ENCODE measurements at regions not wholly inside any gene's neighbourhood (a gene's known extent, or its start where the extent isn't known, plus 50 kb on each side); places are given as distances from the start of the nearest gene placed in this dataset.

DNA sequence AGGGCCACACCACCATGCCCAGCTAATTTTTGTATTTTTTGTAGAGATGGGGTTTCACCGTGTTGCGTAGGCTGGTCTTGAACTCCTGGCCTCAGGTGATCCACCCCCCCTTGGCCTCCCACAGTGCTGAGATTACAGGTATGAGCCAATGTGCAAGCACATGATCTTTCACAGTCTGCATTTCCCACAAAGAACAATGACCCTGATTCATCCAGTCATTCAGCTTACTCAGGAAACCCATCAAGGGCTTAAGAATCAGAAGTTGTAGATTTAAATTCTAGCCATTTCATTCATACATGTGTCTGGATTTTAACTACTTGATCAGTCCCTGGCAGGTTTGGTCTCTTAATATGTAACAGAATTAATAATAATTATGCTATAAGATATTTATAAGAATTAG, 2065.7 kb downstream of the MRPL39 start (continued):
- TF ChIP-seq BACH1 (IDR thresholded peaks at IDR 0.05; ENCODE audit: low read length) = no peak

GRCh38 chr21:23534850-23535249, 2072.4 kb downstream of the MRPL39 start:
- no peaks in the 10 kb centered on the region for H3K9me3 ChIP-seq (ENCODE audit: insufficient read depth in 2 of 2, low read depth in 1 of 2, low read length in 1 of 2)
- H3K79me2 ChIP-seq (ENCODE audit: control insufficient read depth in 1 of 2, insufficient read depth in 2 of 2, low read length in 2 of 2) = no peaks in the 10 kb centered on the region
- H3K9ac ChIP-seq (replicated peaks in 1 of 4; ENCODE audit: extremely low read depth in 1 of 4, low read depth in 3 of 4, low read length in 3 of 4) = no peak overlapping the region
- FAIRE-seq = no peak
- no peak overlapping the region for H3K27ac ChIP-seq (ENCODE audit: low read depth, low read length)
- H2BK20ac ChIP-seq (ENCODE audit: low read length) = no peak overlapping the region
- no peak overlapping the region for H3K56ac ChIP-seq (replicated peaks; ENCODE audit: insufficient read length, low read depth, low read length)
- H3K4ac ChIP-seq (replicated peaks; ENCODE audit: insufficient read length, low read depth, low read length) = no peak overlapping the region
- no peaks in the 10 kb centered on the region for H3K4me1 ChIP-seq (replicated peaks in 1 of 4; ENCODE audit: control insufficient read depth in 3 of 4, insufficient read depth in 4 of 4, low read length in 3 of 4)
- no peak for TF ChIP-seq SIRT6 (IDR thresholded peaks at IDR 0.05; ENCODE audit: low read length)
- no peak for TF ChIP-seq NANOG (IDR thresholded peaks at IDR 0.05; ENCODE audit: insufficient read depth, low read depth, low read length, poor library complexity, severe bottlenecking)
- TF ChIP-seq EGR1 (IDR thresholded peaks at IDR 0.05; ENCODE audit: borderline replicate concordance, low read depth, low read length) = no peak
- TF ChIP-seq SRF (IDR thresholded peaks at IDR 0.05; ENCODE audit: low read depth, low read length) = no peak
- TF ChIP-seq SAP30 (IDR thresholded peaks at IDR 0.05; ENCODE audit: insufficient read depth, insufficient replicate concordance, low read length) = no peak
- TF ChIP-seq JUN (IDR thresholded peaks at IDR 0.05; ENCODE audit: low read depth, low read length) = no peak
- WGBS, 2 experiments (ENCODE audit: extremely low coverage in 1 of 2, insufficient coverage in 1 of 2, insufficient read length in 1 of 2, insufficient replicate concordance in 2 of 2, low coverage in 1 of 2, low lambda C conversion rate in 2 of 2, missing lambda C conversion rate in 1 of 2) = 70% methylated on average over 1 of the region's 1 CpG; no CpG with 5 or more reads in 1 of the 2 experiments
- H2BK5ac ChIP-seq (ENCODE audit: low read depth, low read length) = no peak overlapping the region
- H4K5ac ChIP-seq (ENCODE audit: insufficient read length, low read depth, low read length) = no peak overlapping the region
- no peak overlapping the region for H3K4me2 ChIP-seq (ENCODE audit: insufficient read depth in 1 of 2, low read depth in 2 of 2, low read length in 2 of 2)
- DNase-seq (ENCODE audit: low read depth in 1 of 2, low spot score in 2 of 2) = no peak
- H2BK12ac ChIP-seq (ENCODE audit: low read depth, low read length) = no peak overlapping the region
- H3K79me1 ChIP-seq (ENCODE audit: low read depth, low read length) = no peaks in the 10 kb centered on the region
- H2BK120ac ChIP-seq (replicated peaks; ENCODE audit: low read depth, low read length) = no peak overlapping the region
- no peak overlapping the region for H3K14ac ChIP-seq (ENCODE audit: insufficient read length)
- no peak overlapping the region for H4K91ac ChIP-seq (replicated peaks; ENCODE audit: insufficient read length, low read length)
- H3K23ac ChIP-seq (ENCODE audit: insufficient read length) = no peak overlapping the region
- no peak overlapping the region for H4K8ac ChIP-seq (ENCODE audit: extremely low read depth, insufficient read depth, low read length)
- H2AFZ ChIP-seq (ENCODE audit: low read length) = no peak overlapping the region
- H3K4me3 ChIP-seq (ENCODE audit: extremely low read depth in 1 of 4, insufficient read depth in 2 of 4, low read depth in 3 of 4, low read length in 4 of 4) = no peak overlapping the region
- H3K18ac ChIP-seq (ENCODE audit: extremely low read depth, low read length) = no peak overlapping the region
- CTCF ChIA-PET (ENCODE audit: partially characterized antibody) = no interaction called here
- POLR2A ChIA-PET (ENCODE audit: partially characterized antibody) = no interaction called here
- H2BK15ac ChIP-seq (ENCODE audit: low read length) = no peak overlapping the region
- H2AK5ac ChIP-seq (ENCODE audit: low read depth, low read length) = no peak overlapping the region
- no peaks in the 10 kb centered on the region for H3K23me2 ChIP-seq (ENCODE audit: low read depth, low read length)
- H3K36me3 ChIP-seq (ENCODE audit: control insufficient read depth in 2 of 4, insufficient read depth in 4 of 4, low read length in 3 of 4) = no peaks in the 10 kb centered on the region
- H4K20me1 ChIP-seq (replicated peaks in 1 of 2; ENCODE audit: control insufficient read depth in 1 of 2, insufficient read depth in 2 of 2, low read length in 2 of 2) = no peaks in the 10 kb centered on the region
- H3K27me3 ChIP-seq (replicated peaks in 1 of 4; ENCODE audit: control insufficient read depth in 3 of 4, extremely low read depth in 1 of 4, insufficient read depth in 3 of 4, low read length in 3 of 4) = no peaks in the 10 kb centered on the region
